ENCODE measurements at regions not wholly inside any gene's neighbourhood (a gene's known extent, or its start where the extent isn't known, plus 50 kb on each side); places are given as distances from the start of the nearest gene placed in this dataset.

DNA sequence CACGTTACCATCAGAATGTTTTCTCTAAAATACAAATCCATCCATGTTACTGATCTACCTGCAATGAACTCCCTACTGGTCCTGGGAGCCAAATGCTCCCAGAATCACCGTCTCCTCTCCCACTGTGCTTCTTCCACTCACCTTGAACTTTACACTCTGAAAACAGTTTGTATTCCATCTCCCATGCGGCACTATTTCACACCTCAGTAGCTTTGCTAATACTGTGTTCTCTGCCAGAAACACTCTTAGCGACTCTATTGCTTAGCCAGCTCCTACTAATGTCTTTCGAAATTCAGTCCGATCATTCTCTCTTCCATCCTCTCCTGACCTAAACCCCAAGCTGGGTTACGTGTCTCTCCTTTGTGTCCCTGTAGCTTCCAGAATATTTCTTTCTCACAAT lies 284.4 kb upstream of the DUSP10 start:
- H3K27ac ChIP-seq: no peak overlapping the region
- no peaks in the 10 kb centered on the region for H3K36me3 ChIP-seq
- H3K4me1 ChIP-seq (ENCODE audit: control insufficient read depth in 1 of 2, insufficient read depth in 1 of 2, low read depth in 1 of 2, low read length in 1 of 2): no peaks in the 10 kb centered on the region
- TF ChIP-seq, protein P1, sequence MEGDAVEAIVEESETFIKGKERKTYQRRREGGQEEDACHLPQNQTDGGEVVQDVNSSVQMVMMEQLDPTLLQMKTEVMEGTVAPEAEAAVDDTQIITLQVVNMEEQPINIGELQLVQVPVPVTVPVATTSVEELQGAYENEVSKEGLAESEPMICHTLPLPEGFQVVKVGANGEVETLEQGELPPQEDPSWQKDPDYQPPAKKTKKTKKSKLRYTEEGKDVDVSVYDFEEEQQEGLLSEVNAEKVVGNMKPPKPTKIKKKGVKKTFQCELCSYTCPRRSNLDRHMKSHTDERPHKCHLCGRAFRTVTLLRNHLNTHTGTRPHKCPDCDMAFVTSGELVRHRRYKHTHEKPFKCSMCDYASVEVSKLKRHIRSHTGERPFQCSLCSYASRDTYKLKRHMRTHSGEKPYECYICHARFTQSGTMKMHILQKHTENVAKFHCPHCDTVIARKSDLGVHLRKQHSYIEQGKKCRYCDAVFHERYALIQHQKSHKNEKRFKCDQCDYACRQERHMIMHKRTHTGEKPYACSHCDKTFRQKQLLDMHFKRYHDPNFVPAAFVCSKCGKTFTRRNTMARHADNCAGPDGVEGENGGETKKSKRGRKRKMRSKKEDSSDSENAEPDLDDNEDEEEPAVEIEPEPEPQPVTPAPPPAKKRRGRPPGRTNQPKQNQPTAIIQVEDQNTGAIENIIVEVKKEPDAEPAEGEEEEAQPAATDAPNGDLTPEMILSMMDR (IDR thresholded peaks at IDR 0.05): no peak
- no peak overlapping the region for H3K4me3 ChIP-seq (ENCODE audit: low read depth in 1 of 2, low read length in 1 of 2)
- no peaks in the 10 kb centered on the region for H3K27me3 ChIP-seq
- H3K9me3 ChIP-seq: no peaks in the 10 kb centered on the region

DNA sequence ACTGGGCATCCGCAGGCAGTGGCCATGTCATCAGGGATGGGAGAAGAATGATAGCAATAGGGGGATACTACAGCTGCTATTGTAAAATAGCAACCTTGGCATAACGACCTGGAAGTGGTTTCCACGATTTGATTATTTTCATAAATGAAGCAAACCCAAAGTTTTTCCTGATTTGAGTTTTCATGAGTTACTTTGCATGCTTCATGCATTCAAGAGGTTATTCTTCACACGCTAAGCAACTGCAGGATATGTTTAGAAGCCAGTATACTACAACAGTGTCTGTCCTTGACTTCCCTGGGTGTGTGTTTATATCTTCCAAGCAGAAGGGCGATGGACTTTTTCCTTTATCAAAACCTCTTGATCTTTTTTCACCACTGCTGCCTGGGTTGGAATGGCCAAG lies 281.1 kb upstream of the DUSP10 start:
- TF ChIP-seq, protein P1 (IDR thresholded peaks at IDR 0.05): no peak
- Histone ChIP-seq H3K4me3 (ENCODE audit: low read depth in 1 of 2, low read length in 1 of 2) (no peak overlapping the region), H3K27ac (no peak overlapping the region), H3K4me1 (ENCODE audit: control insufficient read depth in 1 of 2, insufficient read depth in 1 of 2, low read depth in 1 of 2, low read length in 1 of 2) (no peaks in the 10 kb centered on the region), H3K36me3 (no peaks in the 10 kb centered on the region), H3K9me3 (no peaks in the 10 kb centered on the region), H3K27me3 (no peaks in the 10 kb centered on the region)

DNA sequence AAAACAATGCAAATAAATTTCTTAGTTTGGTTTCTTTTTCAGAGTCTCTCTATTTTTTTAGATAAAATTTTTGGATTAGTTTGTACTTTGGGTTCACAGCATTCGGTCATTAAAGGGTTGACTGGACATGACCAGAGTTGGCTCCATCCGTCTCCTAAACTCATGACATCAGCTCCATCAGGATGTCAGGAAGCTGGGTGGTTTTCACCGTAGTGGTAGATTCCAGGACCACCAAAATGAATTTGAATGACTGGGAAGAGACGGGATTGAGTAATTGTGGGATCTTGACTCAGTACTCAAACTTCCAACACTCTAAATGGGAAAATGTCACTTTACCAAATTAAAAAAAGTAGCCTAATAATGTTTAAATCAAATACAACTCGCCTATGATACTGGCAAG lies 279.2 kb upstream of the DUSP10 start:
- H3K36me3 ChIP-seq: no peaks in the 10 kb centered on the region
- H3K4me3 ChIP-seq (ENCODE audit: low read depth in 1 of 2, low read length in 1 of 2): no peak overlapping the region
- no peaks in the 10 kb centered on the region for H3K9me3 ChIP-seq
- no peaks in the 10 kb centered on the region for H3K27me3 ChIP-seq
- no peak overlapping the region for H3K27ac ChIP-seq
- H3K4me1 ChIP-seq (ENCODE audit: control insufficient read depth in 1 of 2, insufficient read depth in 1 of 2, low read depth in 1 of 2, low read length in 1 of 2): no peaks in the 10 kb centered on the region
- TF ChIP-seq, protein P1 (IDR thresholded peaks at IDR 0.05): no peak

DNA sequence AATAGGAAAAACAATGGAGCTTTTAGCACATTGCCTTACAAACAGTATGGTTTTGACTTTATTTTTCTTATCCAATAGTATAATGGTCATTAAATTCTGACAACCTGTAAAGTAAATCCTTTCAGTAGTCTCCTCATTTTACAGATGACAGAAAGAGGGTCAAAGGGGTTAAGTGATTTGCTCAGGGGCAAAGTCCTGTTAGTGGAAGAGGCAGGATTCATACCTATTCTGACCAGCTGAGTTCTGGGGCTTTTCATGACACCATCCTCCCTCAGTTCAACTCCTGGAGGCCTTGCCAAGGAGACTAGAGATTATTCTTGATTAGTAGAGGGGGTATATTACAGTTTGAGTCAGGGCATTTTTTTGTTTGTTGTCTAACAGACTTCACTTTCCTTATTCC lies 278.7 kb upstream of the DUSP10 start:
- H3K27ac ChIP-seq: no peak overlapping the region
- TF ChIP-seq, protein P1 (IDR thresholded peaks at IDR 0.05): no peak
- H3K9me3 ChIP-seq: no peaks in the 10 kb centered on the region
- H3K4me1 ChIP-seq (ENCODE audit: control insufficient read depth in 1 of 2, insufficient read depth in 1 of 2, low read depth in 1 of 2, low read length in 1 of 2): no peaks in the 10 kb centered on the region
- H3K4me3 ChIP-seq (ENCODE audit: low read depth in 1 of 2, low read length in 1 of 2): no peak overlapping the region
- no peaks in the 10 kb centered on the region for H3K36me3 ChIP-seq
- H3K27me3 ChIP-seq: no peaks in the 10 kb centered on the region

DNA sequence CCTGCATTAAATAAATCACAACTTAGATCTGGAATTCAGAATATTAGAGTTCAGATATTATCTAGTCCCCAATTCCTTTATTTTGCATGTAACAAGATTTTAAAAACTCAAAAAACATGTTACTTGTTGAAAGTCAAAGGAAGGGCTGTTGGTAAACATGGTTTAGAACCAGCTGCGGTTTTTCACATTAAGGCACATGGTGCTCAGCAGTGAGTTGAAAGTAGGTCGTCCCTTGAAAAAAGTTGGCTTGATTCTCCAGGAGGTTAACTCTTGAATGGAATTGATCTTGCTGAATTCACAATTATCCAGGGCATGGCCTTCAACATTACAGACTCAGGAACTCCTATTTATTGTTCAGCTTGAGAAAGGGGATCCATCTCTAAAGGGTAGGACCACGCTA lies 277.1 kb upstream of the DUSP10 start:
- Histone ChIP-seq H3K4me1 (ENCODE audit: control insufficient read depth in 1 of 2, insufficient read depth in 1 of 2, low read depth in 1 of 2, low read length in 1 of 2) (no peaks in the 10 kb centered on the region), H3K27ac (no peak overlapping the region), H3K4me3 (ENCODE audit: low read depth in 1 of 2, low read length in 1 of 2) (no peak overlapping the region), H3K9me3 (no peaks in the 10 kb centered on the region), H3K27me3 (no peaks in the 10 kb centered on the region), H3K36me3 (no peaks in the 10 kb centered on the region)
- TF ChIP-seq, protein P1 (IDR thresholded peaks at IDR 0.05): no peak

DNA sequence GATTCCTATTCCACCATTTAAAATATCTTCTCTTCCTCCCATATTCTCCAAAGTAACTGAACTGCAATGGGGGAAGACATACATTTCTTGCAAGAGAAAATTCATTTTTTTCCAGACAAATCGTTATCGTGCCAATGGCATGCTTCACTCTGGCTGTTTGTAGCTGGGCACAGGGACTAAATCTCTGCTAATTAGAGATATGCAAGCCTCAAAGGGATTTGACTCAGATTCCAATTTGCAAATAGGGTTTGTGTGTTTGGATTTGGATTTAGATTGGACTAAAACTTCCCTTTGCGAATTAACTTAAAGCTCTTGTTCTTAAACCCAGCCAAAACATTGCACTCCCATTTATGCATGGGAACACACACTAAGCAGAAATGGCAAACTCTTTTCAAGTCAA lies 276.2 kb upstream of the DUSP10 start:
- Histone ChIP-seq H3K27ac (no peak overlapping the region), H3K27me3 (no peaks in the 10 kb centered on the region), H3K4me1 (ENCODE audit: control insufficient read depth in 1 of 2, insufficient read depth in 1 of 2, low read depth in 1 of 2, low read length in 1 of 2) (no peaks in the 10 kb centered on the region), H3K9me3 (no peaks in the 10 kb centered on the region), H3K36me3 (no peaks in the 10 kb centered on the region), H3K4me3 (ENCODE audit: low read depth in 1 of 2, low read length in 1 of 2) (no peak overlapping the region)
- TF ChIP-seq, protein P1 (IDR thresholded peaks at IDR 0.05): no peak

Data from neutrophil (primary cell).